GM10266 (cell line): ENCODE measurements at regions not wholly inside any gene's neighbourhood (a gene's known extent, or its start where the extent isn't known, plus 50 kb on each side); places are given as distances from the start of the nearest gene placed in this dataset.

ENCODE experiments used
- DNase-seq: peaks from one replicate; pipeline ENCODE4 v3.0.0; 2012; ENCODE audit errors: extremely low spot score
- TF ChIP-seq, protein P1 (sequence below): IDR thresholded peaks from 2 replicates; pipeline ENCODE4 v1.5.1; 2012; ENCODE audit warnings: mild to moderate bottlenecking, low read depth; ENCODE audit not compliant: control insufficient read depth, insufficient read depth; ENCODE audit errors: missing control alignments

DNA sequence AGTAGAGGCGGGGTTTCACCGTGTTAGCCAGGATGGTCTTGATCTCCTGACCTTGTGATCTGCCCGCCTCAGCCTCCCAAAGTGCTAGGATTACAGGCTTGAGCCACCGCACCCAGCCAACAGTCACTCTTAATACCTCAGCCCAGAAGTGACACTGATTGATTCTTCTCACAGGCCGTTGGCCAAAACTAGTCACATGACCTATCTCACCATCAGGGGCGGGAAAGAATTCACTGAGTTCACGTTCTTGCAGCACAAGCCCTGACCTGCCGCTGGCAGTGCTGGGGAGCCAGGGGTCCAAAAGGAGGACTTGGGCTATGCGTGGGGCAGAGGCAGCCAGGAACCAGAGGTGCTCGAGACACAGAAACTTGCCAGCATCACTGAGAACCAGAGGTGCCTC lies 55.0 kb upstream of the CPLX2 start:
- TF ChIP-seq, protein P1, sequence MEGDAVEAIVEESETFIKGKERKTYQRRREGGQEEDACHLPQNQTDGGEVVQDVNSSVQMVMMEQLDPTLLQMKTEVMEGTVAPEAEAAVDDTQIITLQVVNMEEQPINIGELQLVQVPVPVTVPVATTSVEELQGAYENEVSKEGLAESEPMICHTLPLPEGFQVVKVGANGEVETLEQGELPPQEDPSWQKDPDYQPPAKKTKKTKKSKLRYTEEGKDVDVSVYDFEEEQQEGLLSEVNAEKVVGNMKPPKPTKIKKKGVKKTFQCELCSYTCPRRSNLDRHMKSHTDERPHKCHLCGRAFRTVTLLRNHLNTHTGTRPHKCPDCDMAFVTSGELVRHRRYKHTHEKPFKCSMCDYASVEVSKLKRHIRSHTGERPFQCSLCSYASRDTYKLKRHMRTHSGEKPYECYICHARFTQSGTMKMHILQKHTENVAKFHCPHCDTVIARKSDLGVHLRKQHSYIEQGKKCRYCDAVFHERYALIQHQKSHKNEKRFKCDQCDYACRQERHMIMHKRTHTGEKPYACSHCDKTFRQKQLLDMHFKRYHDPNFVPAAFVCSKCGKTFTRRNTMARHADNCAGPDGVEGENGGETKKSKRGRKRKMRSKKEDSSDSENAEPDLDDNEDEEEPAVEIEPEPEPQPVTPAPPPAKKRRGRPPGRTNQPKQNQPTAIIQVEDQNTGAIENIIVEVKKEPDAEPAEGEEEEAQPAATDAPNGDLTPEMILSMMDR, result no peak

DNA sequence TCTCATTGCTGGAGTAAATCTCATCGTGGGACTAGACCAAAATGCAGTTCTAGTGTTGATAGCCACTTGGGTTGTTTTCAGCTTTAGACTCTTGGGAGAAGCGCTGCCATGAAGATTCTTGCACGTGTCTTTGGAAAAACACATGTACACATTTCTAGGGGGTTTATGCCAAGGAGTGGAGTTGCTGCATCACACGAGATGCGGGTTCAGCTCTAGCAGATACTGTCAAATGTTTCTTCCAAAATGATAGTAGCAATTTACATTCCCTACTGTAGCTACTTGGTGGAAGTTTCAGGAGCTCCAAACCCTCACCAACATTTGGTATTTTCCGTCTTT lies 52.3 kb upstream of the CPLX2 start:
- DNase-seq, result no peak
- TF ChIP-seq, protein P1, result no peak

More for the DNA sequence above, 55.0 kb upstream of the CPLX2 start:
- DNase-seq, result no peak

DNA sequence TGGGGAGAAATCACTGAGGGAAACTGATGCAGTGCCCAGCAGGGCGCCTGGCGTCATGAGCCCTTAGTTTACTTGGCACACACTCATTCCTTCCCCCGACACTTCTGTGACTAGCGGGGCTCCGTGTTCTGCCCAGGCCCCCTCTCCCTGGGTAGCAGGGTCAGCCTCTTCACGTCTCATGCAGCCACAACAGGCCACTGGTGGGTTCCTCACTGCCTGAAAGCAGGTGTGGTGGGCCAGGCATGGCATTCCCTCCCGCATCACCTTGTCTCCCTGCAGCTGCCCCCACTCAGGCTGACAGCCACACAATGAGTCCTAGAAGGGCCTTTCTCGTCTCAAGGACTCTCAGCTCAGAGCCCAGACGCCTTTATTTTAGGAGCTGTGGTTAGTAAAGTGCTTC lies 51.1 kb upstream of the CPLX2 start:
- TF ChIP-seq, protein P1, result no peak
- DNase-seq, result no peak
